OCI-LY1 (cell line): ENCODE measurements at regions not wholly inside any gene's neighbourhood (a gene's known extent, or its start where the extent isn't known, plus 50 kb on each side); places are given as distances from the start of the nearest gene placed in this dataset.

Experiments used
- H2AFZ ChIP-seq: fragments of 200-600 bp; sonication (generic), shearing (Covaris generic); 2 replicates; pipeline ENCODE4 v1.6.0; 2014; ENCODE audit warnings: antibody characterized with exemption, mild to moderate bottlenecking, low read length
- H3F3A ChIP-seq: fragments of 200-600 bp; sonication (generic), shearing (Covaris generic); 2 replicates; pipeline ENCODE4 v1.6.0; 2014; ENCODE audit warnings: mild to moderate bottlenecking, antibody characterized with exemption, low read length, moderate library complexity; ENCODE audit not compliant: insufficient read depth
- H3K27ac ChIP-seq: fragments of 200-600 bp; sonication (generic); 2 replicates; pipeline ENCODE4 v1.5.1; 2014; ENCODE audit warnings: low read length, mixed run types, mild to moderate bottlenecking, low read depth; ENCODE audit not compliant: poor library complexity, severe bottlenecking
- H3K27me3 ChIP-seq: fragments of 200-600 bp; sonication (generic); 2 replicates; pipeline ENCODE4 v1.6.0; 2014; ENCODE audit warnings: antibody characterized with exemption, mild to moderate bottlenecking, low read length, moderate library complexity; ENCODE audit not compliant: insufficient read depth
- H3K36me3 ChIP-seq: fragments of 200-600 bp; sonication (generic); 2 replicates; pipeline ENCODE4 v1.6.1; 2014; ENCODE audit warnings: mild to moderate bottlenecking, antibody characterized with exemption, low read length, moderate library complexity, mixed read lengths; ENCODE audit not compliant: insufficient read depth
- H3K4me1 ChIP-seq: fragments of 200-600 bp; sonication (generic); 2 replicates; pipeline ENCODE4 v1.5.1; 2014; ENCODE audit warnings: mild to moderate bottlenecking, low read length, moderate library complexity; ENCODE audit not compliant: insufficient read depth, severe bottlenecking
- H3K4me2 ChIP-seq: fragments of 200-600 bp; sonication (generic), shearing (Covaris generic); 2 replicates; pipeline ENCODE4 v1.6.1; 2014; ENCODE audit warnings: low read length
- H3K4me3 ChIP-seq: fragments of 200-600 bp; sonication (generic); 2 replicates; pipeline ENCODE4 v1.5.1; 2014; ENCODE audit warnings: low read length, low read depth, mild to moderate bottlenecking, mixed read lengths; ENCODE audit not compliant: poor library complexity, severe bottlenecking
- H3K79me2 ChIP-seq: fragments of 200-600 bp; shearing (Covaris generic); 2 replicates; pipeline ENCODE4 v1.6.1; 2016; ENCODE audit warnings: mixed run types, low read length, mixed read lengths; ENCODE audit not compliant: insufficient read depth
- H3K9ac ChIP-seq: fragments of 200-600 bp; sonication (generic), shearing (Covaris generic); 2 replicates; pipeline ENCODE4 v1.6.1; 2014; ENCODE audit warnings: mild to moderate bottlenecking, low read length, mixed read lengths
- H3K9me2 ChIP-seq: fragments of 200-600 bp; sonication (generic), shearing (Covaris generic); 2 replicates; pipeline ENCODE4 v1.6.1; 2014; ENCODE audit warnings: low read depth, mild to moderate bottlenecking, low read length, mixed read lengths
- H3K9me3 ChIP-seq: fragments of 200-600 bp; shearing (Covaris generic); 2 replicates; pipeline ENCODE4 v1.6.1; 2014; ENCODE audit warnings: low read length, mixed read lengths
- H4K20me1 ChIP-seq: fragments of 200-600 bp; sonication (generic), shearing (Covaris generic); 2 replicates; pipeline ENCODE4 v1.6.0; 2016; ENCODE audit warnings: mild to moderate bottlenecking, low read length; ENCODE audit not compliant: insufficient read depth
- CTCF ChIP-seq: fragments of 200-600 bp; sonication (generic), shearing (Covaris generic); IDR thresholded peaks from 2 replicates; pipeline ENCODE4 v1.5.1; 2017; ENCODE audit warnings: mild to moderate bottlenecking, antibody characterized with exemption, low read length, moderate library complexity, mixed read lengths
- EZH2 ChIP-seq: fragments of 200-600 bp; sonication (generic), shearing (Covaris generic); IDR thresholded peaks from 2 replicates; pipeline ENCODE4 v1.8.0; 2017; ENCODE audit warnings: borderline replicate concordance, mixed run types, mild to moderate bottlenecking, antibody characterized with exemption, low read length, moderate library complexity, mixed read lengths

GRCh38 chr4:126995235-126995634, 637.5 kb upstream of the INTU start:
- no peaks in the 10 kb centered on the region for H3K36me3 ChIP-seq
- no peak overlapping the region for H2AFZ ChIP-seq
- no peaks in the 10 kb centered on the region for H3K27me3 ChIP-seq
- H3K4me3 ChIP-seq = no peak overlapping the region
- H3K9me3 ChIP-seq = no peaks in the 10 kb centered on the region
- no peak overlapping the region for H3K9ac ChIP-seq
- no peak overlapping the region for H3K4me2 ChIP-seq
- H3K4me1 ChIP-seq = no peaks in the 10 kb centered on the region
- TF ChIP-seq EZH2 (no peak), CTCF (no peak)
- no peaks in the 10 kb centered on the region for H3F3A ChIP-seq
- no peak overlapping the region for H3K27ac ChIP-seq
- no peaks in the 10 kb centered on the region for H4K20me1 ChIP-seq
- no peaks in the 10 kb centered on the region for H3K79me2 ChIP-seq
- no peaks in the 10 kb centered on the region for H3K9me2 ChIP-seq

GRCh38 chr4:127000110-127000509, 632.6 kb upstream of the INTU start:
- H3K27ac ChIP-seq = no peak overlapping the region
- H3K4me3 ChIP-seq = no peak overlapping the region
- H3K36me3 ChIP-seq = no peaks in the 10 kb centered on the region
- H3K9me2 ChIP-seq = no peaks in the 10 kb centered on the region
- no peaks in the 10 kb centered on the region for H4K20me1 ChIP-seq
- TF ChIP-seq CTCF = no peak
- no peak for TF ChIP-seq EZH2
- no peak overlapping the region for H2AFZ ChIP-seq
- H3K4me1 ChIP-seq = no peaks in the 10 kb centered on the region
- H3K79me2 ChIP-seq = no peaks in the 10 kb centered on the region
- H3K27me3 ChIP-seq = no peaks in the 10 kb centered on the region
- H3K9me3 ChIP-seq = no peaks in the 10 kb centered on the region
- H3K9ac ChIP-seq = no peak overlapping the region
- H3K4me2 ChIP-seq = no peak overlapping the region
- H3F3A ChIP-seq = no peaks in the 10 kb centered on the region

- Histone ChIP-seq H3K4me2 (no peak overlapping the region), H3K9ac (no peak overlapping the region), H3F3A (no peaks in the 10 kb centered on the region), H3K4me3 (no peak overlapping the region), H2AFZ (no peak overlapping the region), H3K9me2 (no peaks in the 10 kb centered on the region), H3K27me3 (no peaks in the 10 kb centered on the region), H3K36me3 (no peaks in the 10 kb centered on the region), H3K4me1 (no peaks in the 10 kb centered on the region), H4K20me1 (no peaks in the 10 kb centered on the region), H3K9me3 (no peaks in the 10 kb centered on the region), H3K27ac (no peak overlapping the region), H3K79me2 (no peaks in the 10 kb centered on the region)
- TF ChIP-seq EZH2 = no peak
- no peak for TF ChIP-seq CTCF
These were observed 631.9 kb upstream of the INTU start for GRCh38 chr4:127000846-127001245.
